ENCODE measurements at regions not wholly inside any gene's neighbourhood (a gene's known extent, or its start where the extent isn't known, plus 50 kb on each side); places are given as distances from the start of the nearest gene placed in this dataset.

GRCh38 chr2:210859314-210859713 is 302.9 kb downstream of the CPS1 start:
- TF ChIP-seq GATA2 (IDR thresholded peaks at IDR 0.05; ENCODE audit: low read depth, low read length) (no peak), GATA3 (IDR thresholded peaks at IDR 0.05; ENCODE audit: low read depth, low read length) (no peak)
